H1 (cell line): ENCODE measurements at regions not wholly inside any gene's neighbourhood (a gene's known extent, or its start where the extent isn't known, plus 50 kb on each side); places are given as distances from the start of the nearest gene placed in this dataset.

Experiments
- CTCF ChIA-PET: fragments of 300-600 bp; sonication (Branson Sonifier 250); formaldehyde crosslinking; loops from one replicate; lab custom pipeline; 2021; ENCODE audit not compliant: partially characterized antibody; lab: Charles Lee
- POLR2A ChIA-PET: fragments of 300-600 bp; sonication (Branson Sonifier 250); formaldehyde crosslinking; loops from one replicate; lab custom pipeline; 2021; ENCODE audit warnings: inconsistent platforms; ENCODE audit not compliant: partially characterized antibody; lab: Charles Lee
- DNase-seq, 2 experiments: peaks; one replicate each; pipeline versions ENCODE4 v3.0.0 to v3.0.0-alpha.2; 2010 to 2022; ENCODE audit warnings: low spot score in 2 of 2, low read depth in 1 of 2, mixed read lengths in 1 of 2
- FAIRE-seq: peaks from 2 replicates; lab custom pipeline; 2011; peaks lifted over from hg19 to GRCh38; lab: Jason Lieb, UNC
- H2AFZ ChIP-seq: 2 replicates; pipeline ENCODE4 v1.8.1; 2012; ENCODE audit warnings: low read length, inconsistent platforms
- H2AK5ac ChIP-seq: 2 replicates; pipeline ENCODE4 v1.6.1; 2013; ENCODE audit warnings: low read depth, low read length
- H2BK120ac ChIP-seq: replicated peaks from 2 replicates; pipeline ENCODE3; 2013; ENCODE audit warnings: low read depth, low read length, inconsistent platforms
- H2BK12ac ChIP-seq: 2 replicates; pipeline ENCODE4 v1.6.1; 2013; ENCODE audit warnings: low read depth, low read length
- H2BK15ac ChIP-seq: 2 replicates; pipeline ENCODE4 v1.6.1; 2013; ENCODE audit warnings: low read length
- H2BK20ac ChIP-seq: 2 replicates; pipeline ENCODE4 v1.6.1; 2013; ENCODE audit warnings: low read length
- H2BK5ac ChIP-seq: 2 replicates; pipeline ENCODE4 v1.6.1; 2013; ENCODE audit warnings: low read depth, low read length
- H3K14ac ChIP-seq: 2 replicates; pipeline ENCODE4 v1.6.1; 2013; ENCODE audit warnings: inconsistent platforms; ENCODE audit not compliant: insufficient read length
- H3K18ac ChIP-seq: 2 replicates; pipeline ENCODE4 v1.6.1; 2013; ENCODE audit warnings: low read length; ENCODE audit errors: extremely low read depth
- H3K23ac ChIP-seq: 2 replicates; pipeline ENCODE4 v1.6.1; 2013; ENCODE audit warnings: inconsistent platforms; ENCODE audit not compliant: insufficient read length
- H3K23me2 ChIP-seq: 2 replicates; pipeline ENCODE4 v1.6.1; 2013; ENCODE audit warnings: low read depth, low read length
- H3K27ac ChIP-seq: 2 replicates; pipeline ENCODE4 v1.6.1; 2011; ENCODE audit warnings: low read depth, low read length, inconsistent platforms
- H3K27me3 ChIP-seq, 4 experiments: replicated peaks in 1 of 4; 1 replicate in 1 of 4; 2 replicates in 3 of 4; pipeline versions ENCODE4 v1.6.1 to v1.8.1; 2011 to 2013; ENCODE audit warnings: low read length in 3 of 4, mild to moderate bottlenecking in 3 of 4, inconsistent platforms in 2 of 4, mixed read lengths in 2 of 4, moderate library complexity in 1 of 4; ENCODE audit not compliant: control insufficient read depth in 3 of 4, insufficient read depth in 3 of 4; ENCODE audit errors: extremely low read depth in 1 of 4
- H3K36me3 ChIP-seq, 4 experiments: 2 replicates each; pipeline versions ENCODE4 v1.6.1 to v1.8.1; 2011 to 2013; ENCODE audit warnings: mild to moderate bottlenecking in 4 of 4, low read length in 3 of 4, moderate library complexity in 2 of 4, control low read depth in 1 of 4, inconsistent platforms in 1 of 4; ENCODE audit not compliant: insufficient read depth in 4 of 4, control insufficient read depth in 2 of 4
- H3K4ac ChIP-seq: replicated peaks from 2 replicates; pipeline ENCODE3; 2013; ENCODE audit warnings: low read length, low read depth, mixed read lengths, inconsistent platforms; ENCODE audit not compliant: insufficient read length
- H3K4me1 ChIP-seq, 4 experiments: replicated peaks in 1 of 4; 1 replicate in 1 of 4; 2 replicates in 3 of 4; pipeline versions ENCODE4 v1.6.1 to v1.8.1; 2011 to 2013; ENCODE audit warnings: low read length in 3 of 4, inconsistent platforms in 2 of 4, mixed read lengths in 1 of 4; ENCODE audit not compliant: insufficient read depth in 4 of 4, control insufficient read depth in 3 of 4
- H3K4me2 ChIP-seq, 2 experiments: 2 replicates each; pipeline versions ENCODE4 v1.6.1 to v1.8.1; 2011 to 2013; ENCODE audit warnings: low read depth in 2 of 2, low read length in 2 of 2, control low read depth in 1 of 2, inconsistent platforms in 1 of 2, mild to moderate bottlenecking in 1 of 2; ENCODE audit not compliant: insufficient read depth in 1 of 2
- H3K4me3 ChIP-seq, 4 experiments: fragments of 200-600, 300-600 bp in 1 of 4; sonication (generic), shearing (Covaris generic), sonication (Bioruptor Twin) in 1 of 4; 2 replicates each; pipeline versions ENCODE4 v1.5.1 to v1.8.1; 2011 to 2016; ENCODE audit warnings: low read length in 4 of 4, low read depth in 3 of 4, control low read depth in 2 of 4, inconsistent platforms in 2 of 4, mild to moderate bottlenecking in 2 of 4, mixed read lengths in 1 of 4, moderate library complexity in 1 of 4; ENCODE audit not compliant: insufficient read depth in 2 of 4; ENCODE audit errors: extremely low read depth in 1 of 4
- H3K56ac ChIP-seq: replicated peaks from 2 replicates; pipeline ENCODE3; 2013; ENCODE audit warnings: low read depth, mild to moderate bottlenecking, mixed read lengths, low read length, inconsistent platforms; ENCODE audit not compliant: insufficient read length
- H3K79me1 ChIP-seq: 2 replicates; pipeline ENCODE4 v1.6.1; 2013; ENCODE audit warnings: low read depth, low read length, control low read depth
- H3K79me2 ChIP-seq, 2 experiments: 2 replicates each; pipeline versions ENCODE4 v1.6.1 to v1.8.1; 2012 to 2013; ENCODE audit warnings: low read length in 2 of 2, mild to moderate bottlenecking in 2 of 2, inconsistent platforms in 1 of 2; ENCODE audit not compliant: insufficient read depth in 2 of 2, control insufficient read depth in 1 of 2
- H3K9ac ChIP-seq, 4 experiments: replicated peaks in 1 of 4; 1 replicate in 1 of 4; 2 replicates in 3 of 4; pipeline versions ENCODE4 v1.6.1 to v1.8.1; 2011 to 2013; ENCODE audit warnings: low read depth in 3 of 4, low read length in 3 of 4, control low read depth in 2 of 4, mild to moderate bottlenecking in 2 of 4, moderate library complexity in 2 of 4, inconsistent platforms in 1 of 4; ENCODE audit errors: extremely low read depth in 1 of 4
- H3K9me3 ChIP-seq, 2 experiments: 2 replicates each; pipeline versions ENCODE4 v1.6.1 to v1.8.1; 2012 to 2013; ENCODE audit warnings: mild to moderate bottlenecking in 2 of 2, moderate library complexity in 2 of 2, control low read depth in 1 of 2, inconsistent platforms in 1 of 2, low read depth in 1 of 2, low read length in 1 of 2, mixed read lengths in 1 of 2; ENCODE audit not compliant: insufficient read depth in 2 of 2
- H4K20me1 ChIP-seq, 2 experiments: replicated peaks in 1 of 2; 2 replicates each; pipeline versions ENCODE3 to v1.8.1; 2011 to 2013; ENCODE audit warnings: inconsistent platforms in 2 of 2, low read length in 2 of 2, mild to moderate bottlenecking in 1 of 2; ENCODE audit not compliant: insufficient read depth in 2 of 2, control insufficient read depth in 1 of 2
- H4K5ac ChIP-seq: 2 replicates; pipeline ENCODE4 v1.6.1; 2013; ENCODE audit warnings: low read length, low read depth, mixed read lengths, inconsistent platforms; ENCODE audit not compliant: insufficient read length
- H4K8ac ChIP-seq: 2 replicates; pipeline ENCODE4 v1.8.0; 2013; ENCODE audit warnings: mild to moderate bottlenecking, moderate library complexity, low read length, inconsistent platforms; ENCODE audit not compliant: insufficient read depth; ENCODE audit errors: extremely low read depth
- H4K91ac ChIP-seq: replicated peaks from 2 replicates; pipeline ENCODE3; 2013; ENCODE audit warnings: low read length, mixed read lengths, inconsistent platforms; ENCODE audit not compliant: insufficient read length
- CBX5 ChIP-seq: fragments of 300-800, 300-1000 bp; sonication (generic); IDR thresholded peaks from 2 replicates; pipeline ENCODE4 v1.7.1; 2016; ENCODE audit warnings: antibody characterized with exemption, low read length, low read depth
- GTF2F1 ChIP-seq: IDR thresholded peaks from 2 replicates; pipeline ENCODE4 v1.6.1; 2012; ENCODE audit warnings: low read depth, low read length, improper control_type of control experiment, borderline replicate concordance
- POU5F1 ChIP-seq: IDR thresholded peaks from 2 replicates; pipeline ENCODE4 v1.6.1; 2011; ENCODE audit warnings: low read depth, mild to moderate bottlenecking, low read length, moderate library complexity
- RAD21 ChIP-seq, 2 experiments: IDR thresholded peaks in 1 of 2; conservative IDR thresholded peaks in 1 of 2; 2 replicates each; pipeline ENCODE4 v1.6.1; 2011; ENCODE audit warnings: low read depth in 2 of 2, low read length in 2 of 2, improper control_type of control experiment in 1 of 2, inconsistent platforms in 1 of 2, mild to moderate bottlenecking in 1 of 2, moderate library complexity in 1 of 2
- RBBP5 ChIP-seq: IDR thresholded peaks from 2 replicates; pipeline ENCODE4 v1.7.1; 2012; ENCODE audit warnings: low read depth, mild to moderate bottlenecking, inconsistent platforms, low read length, moderate library complexity, borderline replicate concordance
- RFX5 ChIP-seq: IDR thresholded peaks from 2 replicates; pipeline ENCODE4 v1.6.1; 2011; ENCODE audit warnings: low read depth, low read length, improper control_type of control experiment, borderline replicate concordance
- SAP30 ChIP-seq: fragments of 300-600 bp; sonication (generic); IDR thresholded peaks from 2 replicates; pipeline ENCODE4 v1.7.1; 2012; ENCODE audit warnings: low read length, moderate library complexity, mild to moderate bottlenecking, inconsistent platforms; ENCODE audit not compliant: insufficient read depth, insufficient replicate concordance
- SIN3A ChIP-seq, 2 experiments: IDR thresholded peaks in 1 of 2; conservative IDR thresholded peaks in 1 of 2; 2 replicates each; pipeline ENCODE4 v1.6.1; 2011 to 2012; ENCODE audit warnings: low read length in 2 of 2, improper control_type of control experiment in 1 of 2, low read depth in 1 of 2, mild to moderate bottlenecking in 1 of 2
- SP1 ChIP-seq: IDR thresholded peaks from 2 replicates; pipeline ENCODE4 v1.6.1; 2011; ENCODE audit warnings: low read depth, low read length
- ZNF274 ChIP-seq: IDR thresholded peaks from 2 replicates; pipeline ENCODE4 v1.7.0; 2012; ENCODE audit warnings: low read length, borderline replicate concordance; ENCODE audit errors: extremely low read depth
- WGBS, 2 experiments: shearing (Covaris generic) in 1 of 2; methylation state at CpG; one replicate each; pipeline versions ENCODE4 v1.1.6 to v1.1.7; 2013 to 2015; ENCODE audit warnings: low lambda C conversion rate in 2 of 2, mixed read lengths in 2 of 2, inconsistent platforms in 1 of 2, low coverage in 1 of 2, missing lambda C conversion rate in 1 of 2; ENCODE audit not compliant: insufficient replicate concordance in 2 of 2, insufficient coverage in 1 of 2, insufficient read length in 1 of 2; ENCODE audit errors: extremely low coverage in 1 of 2, missing lambda C conversion rate in 1 of 2; 5-methylcytosine and 5-hydroxymethylcytosine counted together

DNA sequence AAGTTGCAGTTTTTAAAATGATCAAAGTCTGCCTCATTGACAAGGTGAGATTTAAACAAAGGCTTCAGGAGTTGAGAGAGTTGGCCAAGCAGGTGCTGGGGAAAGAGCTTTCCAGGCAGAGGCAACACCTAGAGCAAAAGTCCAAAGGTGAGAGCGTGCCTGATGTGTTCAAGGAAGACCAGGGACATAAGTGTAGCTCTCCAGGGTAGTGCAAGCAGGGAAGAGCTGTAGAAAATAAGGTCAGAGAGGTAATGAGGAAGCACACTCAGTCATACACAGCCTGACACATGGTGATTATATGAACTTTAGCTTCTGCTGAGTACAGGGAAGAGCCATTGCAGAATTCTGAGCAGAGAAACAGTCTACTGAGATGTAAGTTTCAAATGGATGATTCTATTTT lies 265.0 kb upstream of the NWD2 start:
- no peak overlapping the region for H2AK5ac ChIP-seq
- H3K79me2 ChIP-seq = no peaks in the 10 kb centered on the region
- no peak overlapping the region; the same call in 1 of the 2 replicates for H2AFZ ChIP-seq
- H3K27ac ChIP-seq = no peak overlapping the region
- no peak overlapping the region for H3K23ac ChIP-seq
- H3K4me2 ChIP-seq = no peak overlapping the region
- DNase-seq (no peak), FAIRE-seq (no peak)
- 91% methylated on average over 1 of the region's 1 CpG; no CpG with 5 or more reads in 1 of the 2 experiments for WGBS, 2 experiments
- H3K79me1 ChIP-seq = no peaks in the 10 kb centered on the region
- H3K36me3 ChIP-seq = no peaks in the 10 kb centered on the region
- H3K14ac ChIP-seq = no peak overlapping the region
- H3K18ac ChIP-seq = no peak overlapping the region
- H2BK120ac ChIP-seq = no peak overlapping the region
- no peaks in the 10 kb centered on the region; the same call in 1 of the 2 replicates for H3K23me2 ChIP-seq
- no peak overlapping the region for H4K5ac ChIP-seq
- H3K4me3 ChIP-seq = no peak overlapping the region
- no peak overlapping the region for H4K91ac ChIP-seq
- H2BK20ac ChIP-seq = no peak overlapping the region
- POLR2A ChIA-PET = no interaction called here
- H4K8ac ChIP-seq = no peak overlapping the region
- no peaks in the 10 kb centered on the region for H3K4me1 ChIP-seq
- CTCF ChIA-PET = interaction anchor here (1.3 kb wide), 1 partner anchor 15 kb away, joined by 3 read pairs; no protein-coding TSS in a partner anchor
- H3K4ac ChIP-seq = no peak overlapping the region
- H3K9ac ChIP-seq = no peak overlapping the region
- H2BK12ac ChIP-seq = no peak overlapping the region
- H2BK5ac ChIP-seq = no peak overlapping the region
- H2BK15ac ChIP-seq = no peak overlapping the region
- no peak overlapping the region for H3K56ac ChIP-seq
- no peaks in the 10 kb centered on the region for H4K20me1 ChIP-seq
- no peaks in the 10 kb centered on the region for H3K9me3 ChIP-seq
- H3K27me3 ChIP-seq = no peaks in the 10 kb centered on the region
- no peak for TF ChIP-seq SAP30
- no peak for TF ChIP-seq RFX5
- no peak for TF ChIP-seq SIN3A (conservative IDR thresholded peaks at IDR 0.05 in 1 of 2, IDR thresholded peaks at IDR 0.05 in 1 of 2; ENCODE audit: low read depth in 1 of 2, low read length in 2 of 2)
- no peak for TF ChIP-seq GTF2F1
- TF ChIP-seq SP1 = no peak
- no peak for TF ChIP-seq RAD21 (IDR thresholded peaks at IDR 0.05 in 1 of 2, conservative IDR thresholded peaks at IDR 0.05 in 1 of 2; ENCODE audit: low read depth in 2 of 2, low read length in 2 of 2)
- TF ChIP-seq POU5F1 = no peak
- TF ChIP-seq CBX5 = no peak
- TF ChIP-seq ZNF274 = no peak
- no peak for TF ChIP-seq RBBP5
